MG63 (cell line): ENCODE measurements at regions not wholly inside any gene's neighbourhood (a gene's known extent, or its start where the extent isn't known, plus 50 kb on each side); places are given as distances from the start of the nearest gene placed in this dataset.

ENCODE experiments used
- DNase-seq: peaks from one replicate; pipeline ENCODE4 v3.0.0-alpha.2; 2020
- H3K27me3 ChIP-seq: fragments of 250-450 bp; sonication (Bioruptor Pico); 2 replicates; pipeline ENCODE4 v1.5.1; 2020; ENCODE audit warnings: mild to moderate bottlenecking, moderate library complexity
- H3K36me3 ChIP-seq: fragments of 250-450 bp; sonication (Bioruptor Pico); 2 replicates; pipeline ENCODE4 v1.5.1; 2020; ENCODE audit warnings: mild to moderate bottlenecking, moderate library complexity
- H3K4me3 ChIP-seq: fragments of 250-450 bp; sonication (Bioruptor Pico); 2 replicates; pipeline ENCODE4 v1.5.1; 2020; ENCODE audit warnings: mild to moderate bottlenecking, moderate library complexity
- H3K9me3 ChIP-seq: fragments of 250-450 bp; sonication (Bioruptor Pico); 2 replicates; pipeline ENCODE4 v1.5.1; 2020; ENCODE audit warnings: mild to moderate bottlenecking, moderate library complexity

GRCh38 chr9:17994695-17995425, 416.0 kb downstream of the SH3GL2 start:
- H3K36me3 ChIP-seq: no peaks in the 10 kb centered on the region
- DNase-seq: no peak
- H3K27me3 ChIP-seq: no peaks in the 10 kb centered on the region; the same call in 1 of the 2 replicates
- no peak overlapping the region for H3K4me3 ChIP-seq
- H3K9me3 ChIP-seq: no peaks in the 10 kb centered on the region

- Histone ChIP-seq H3K4me3 (no peak overlapping the region), H3K9me3 (no peaks in the 10 kb centered on the region), H3K36me3 (no peaks in the 10 kb centered on the region), H3K27me3 (no peaks in the 10 kb centered on the region; the same call in 1 of the 2 replicates)
- DNase-seq: no peak
Measured at GRCh38 chr9:17996728-17997127, 417.9 kb downstream of the SH3GL2 start.

- H3K4me3 ChIP-seq: no peak overlapping the region
- H3K36me3 ChIP-seq: no peaks in the 10 kb centered on the region
- H3K27me3 ChIP-seq: no peaks in the 10 kb centered on the region; the same call in 1 of the 2 replicates
- no peaks in the 10 kb centered on the region for H3K9me3 ChIP-seq
- no peak for DNase-seq
Measured at GRCh38 chr9:18002718-18003438, 424.0 kb downstream of the SH3GL2 start.

- no peaks in the 10 kb centered on the region for H3K36me3 ChIP-seq
- H3K9me3 ChIP-seq: no peaks in the 10 kb centered on the region
- no peak overlapping the region for H3K4me3 ChIP-seq
- no peak for DNase-seq
- H3K27me3 ChIP-seq: no peaks in the 10 kb centered on the region; the same call in 1 of the 2 replicates
Measured at GRCh38 chr9:18006591-18006990, 427.7 kb downstream of the SH3GL2 start.

- no peaks in the 10 kb centered on the region for H3K36me3 ChIP-seq
- no peaks in the 10 kb centered on the region; the same call in 1 of the 2 replicates for H3K27me3 ChIP-seq
- no peak for DNase-seq
- no peaks in the 10 kb centered on the region for H3K9me3 ChIP-seq
- H3K4me3 ChIP-seq: no peak overlapping the region
Measured at GRCh38 chr9:18007621-18008020, 428.8 kb downstream of the SH3GL2 start.

- no peak for DNase-seq
- Histone ChIP-seq H3K4me3 (no peak overlapping the region), H3K9me3 (no peaks in the 10 kb centered on the region), H3K27me3 (no peaks in the 10 kb centered on the region; the same call in 1 of the 2 replicates), H3K36me3 (no peaks in the 10 kb centered on the region)
Measured at GRCh38 chr9:18009902-18010301, 431.0 kb downstream of the SH3GL2 start.

- no peak for DNase-seq
- H3K27me3 ChIP-seq: no peaks in the 10 kb centered on the region; the same call in 1 of the 2 replicates
- no peaks in the 10 kb centered on the region for H3K9me3 ChIP-seq
- H3K36me3 ChIP-seq: no peaks in the 10 kb centered on the region
- H3K4me3 ChIP-seq: no peak overlapping the region
Measured at GRCh38 chr9:18010492-18010891, 431.6 kb downstream of the SH3GL2 start.

- DNase-seq: peak; percentile 31
- no peaks in the 10 kb centered on the region for H3K9me3 ChIP-seq
- H3K4me3 ChIP-seq: no peak overlapping the region
- no peaks in the 10 kb centered on the region; the same call in 1 of the 2 replicates for H3K27me3 ChIP-seq
- H3K36me3 ChIP-seq: no peaks in the 10 kb centered on the region
Measured at GRCh38 chr9:18012170-18012569, 433.3 kb downstream of the SH3GL2 start.

GRCh38 chr9:18014556-18014955, 435.7 kb downstream of the SH3GL2 start:
- Histone ChIP-seq H3K36me3 (no peaks in the 10 kb centered on the region), H3K4me3 (no peak overlapping the region), H3K9me3 (no peaks in the 10 kb centered on the region), H3K27me3 (no peaks in the 10 kb centered on the region; the same call in 1 of the 2 replicates)
- DNase-seq: peak; percentile 26

GRCh38 chr9:18015116-18015515, 436.2 kb downstream of the SH3GL2 start:
- no peak for DNase-seq
- no peak overlapping the region for H3K4me3 ChIP-seq
- H3K27me3 ChIP-seq: no peaks in the 10 kb centered on the region; the same call in 1 of the 2 replicates
- H3K36me3 ChIP-seq: no peaks in the 10 kb centered on the region
- H3K9me3 ChIP-seq: no peaks in the 10 kb centered on the region

- H3K27me3 ChIP-seq: no peaks in the 10 kb centered on the region; the same call in 1 of the 2 replicates
- DNase-seq: no peak
- no peaks in the 10 kb centered on the region for H3K9me3 ChIP-seq
- no peaks in the 10 kb centered on the region for H3K36me3 ChIP-seq
- no peak overlapping the region for H3K4me3 ChIP-seq
Measured at GRCh38 chr9:18017136-18017535, 438.3 kb downstream of the SH3GL2 start.

- no peaks in the 10 kb centered on the region for H3K36me3 ChIP-seq
- no peak for DNase-seq
- H3K27me3 ChIP-seq: no peaks in the 10 kb centered on the region; the same call in 1 of the 2 replicates
Measured at GRCh38 chr9:18018221-18018620, 439.4 kb downstream of the SH3GL2 start.

GRCh38 chr9:18018661-18019060, 439.8 kb downstream of the SH3GL2 start:
- no peak overlapping the region for H3K4me3 ChIP-seq
- H3K36me3 ChIP-seq: no peaks in the 10 kb centered on the region
- no peak for DNase-seq
- no peaks in the 10 kb centered on the region for H3K9me3 ChIP-seq
- no peaks in the 10 kb centered on the region; the same call in 1 of the 2 replicates for H3K27me3 ChIP-seq

More at GRCh38 chr9:18018221-18018620, 439.4 kb downstream of the SH3GL2 start:
- H3K4me3 ChIP-seq: no peak overlapping the region
- H3K9me3 ChIP-seq: no peaks in the 10 kb centered on the region

- no peak for DNase-seq
- Histone ChIP-seq H3K36me3 (no peaks in the 10 kb centered on the region), H3K9me3 (no peaks in the 10 kb centered on the region), H3K4me3 (no peak overlapping the region), H3K27me3 (no peaks in the 10 kb centered on the region)
Measured at GRCh38 chr9:18020121-18020745, 441.4 kb downstream of the SH3GL2 start.

- DNase-seq: no peak
- Histone ChIP-seq H3K27me3 (no peaks in the 10 kb centered on the region; the same call in 1 of the 2 replicates), H3K36me3 (no peaks in the 10 kb centered on the region), H3K4me3 (no peak overlapping the region), H3K9me3 (no peaks in the 10 kb centered on the region)
Measured at GRCh38 chr9:18022642-18023041, 443.8 kb downstream of the SH3GL2 start.

- no peak for DNase-seq
Measured at GRCh38 chr9:18023332-18023731, 444.5 kb downstream of the SH3GL2 start.

GRCh38 chr9:18032636-18033035, 441.3 kb upstream of the ADAMTSL1 start:
- DNase-seq: no peak
- no peak overlapping the region for H3K4me3 ChIP-seq
- no peaks in the 10 kb centered on the region for H3K36me3 ChIP-seq
- H3K27me3 ChIP-seq: no peaks in the 10 kb centered on the region
- H3K9me3 ChIP-seq: no peaks in the 10 kb centered on the region

More at GRCh38 chr9:18023332-18023731, 444.5 kb downstream of the SH3GL2 start:
- Histone ChIP-seq H3K36me3 (no peaks in the 10 kb centered on the region), H3K9me3 (no peaks in the 10 kb centered on the region), H3K4me3 (no peak overlapping the region), H3K27me3 (no peaks in the 10 kb centered on the region; the same call in 1 of the 2 replicates)
